HEK293T (cell line): ENCODE measurements at regions not wholly inside any gene's neighbourhood (a gene's known extent, or its start where the extent isn't known, plus 50 kb on each side); places are given as distances from the start of the nearest gene placed in this dataset.

Experiments used
- CTCF ChIA-PET: fragments of 350-600 bp; formaldehyde crosslinking; extraction: SDS; loops from one replicate; lab custom pipeline; 2021; ENCODE audit warnings: antibody characterized with exemption, inconsistent platforms; lab: Yijun Ruan, JAX
- POLR2A ChIA-PET: fragments of 350-600 bp; formaldehyde crosslinking; extraction: SDS; loops from one replicate; lab custom pipeline; 2020; ENCODE audit warnings: antibody characterized with exemption, inconsistent platforms; lab: Yijun Ruan, JAX
- DNase-seq: peaks from one replicate; pipeline ENCODE4 v3.0.0; 2012; ENCODE audit warnings: mixed read lengths; ENCODE audit errors: extremely low spot score
- ARNT ChIP-seq: fragments of 450-650 bp; IDR thresholded peaks from 2 replicates; pipeline ENCODE4 v1.6.1; 2017; ENCODE audit warnings: mild to moderate bottlenecking
- BHLHE40 ChIP-seq: fragments of 450-650 bp; IDR thresholded peaks from 2 replicates; pipeline ENCODE4 v1.6.1; 2016; ENCODE audit warnings: mild to moderate bottlenecking, moderate library complexity, borderline replicate concordance
- CTBP1 ChIP-seq: fragments of 450-650 bp; IDR thresholded peaks from 2 replicates; pipeline ENCODE4 v1.6.1; 2016; ENCODE audit warnings: borderline replicate concordance
- ELF4 ChIP-seq: fragments of 450-650 bp; IDR thresholded peaks from 2 replicates; pipeline ENCODE4 v1.6.1; 2017; ENCODE audit warnings: antibody characterized with exemption
- FOXA1 ChIP-seq: fragments of 450-650 bp; IDR thresholded peaks from 2 replicates; pipeline ENCODE4 v1.6.1; 2016; ENCODE audit warnings: mild to moderate bottlenecking
- FOXK2 ChIP-seq: fragments of 450-650 bp; IDR thresholded peaks from 2 replicates; pipeline ENCODE4 v1.6.1; 2016; ENCODE audit warnings: mild to moderate bottlenecking
- FOXM1 ChIP-seq: fragments of 450-650 bp; IDR thresholded peaks from 2 replicates; pipeline ENCODE4 v1.6.1; 2017; ENCODE audit warnings: mild to moderate bottlenecking, borderline replicate concordance
- HDGF ChIP-seq: fragments of 450-650 bp; IDR thresholded peaks from 2 replicates; pipeline ENCODE4 v1.6.1; 2017; ENCODE audit warnings: antibody characterized with exemption, borderline replicate concordance
- L3MBTL2 ChIP-seq: fragments of 450-650 bp; conservative IDR thresholded peaks from 2 replicates; pipeline ENCODE4 v1.6.1; 2016; ENCODE audit warnings: mild to moderate bottlenecking
- LEF1 ChIP-seq: fragments of 450-650 bp; IDR thresholded peaks from 2 replicates; pipeline ENCODE4 v1.6.1; 2017; ENCODE audit warnings: mild to moderate bottlenecking, borderline replicate concordance
- NFRKB ChIP-seq: fragments of 450-650 bp; IDR thresholded peaks from 2 replicates; pipeline ENCODE4 v1.6.1; 2016; ENCODE audit warnings: mild to moderate bottlenecking, moderate library complexity
- PKNOX1 ChIP-seq: fragments of 450-650 bp; IDR thresholded peaks from 2 replicates; pipeline ENCODE4 v1.6.1; 2016
- SP1 ChIP-seq: fragments of 450-650 bp; IDR thresholded peaks from 2 replicates; pipeline ENCODE4 v1.6.1; 2017
- SUZ12 ChIP-seq: fragments of 450-650 bp; IDR thresholded peaks from 2 replicates; pipeline ENCODE4 v1.6.1; 2016; ENCODE audit warnings: mild to moderate bottlenecking
- TARDBP ChIP-seq: fragments of 450-650 bp; IDR thresholded peaks from 2 replicates; pipeline ENCODE4 v1.6.1; 2016
- ZNF384 ChIP-seq: fragments of 450-650 bp; IDR thresholded peaks from 2 replicates; pipeline ENCODE4 v1.6.1; 2016

GRCh38 chr18:10228326-10228725 is 226.1 kb upstream of the APCDD1 start:
- no peak for DNase-seq
- ChIA-PET CTCF (interaction anchor here (0.6 kb wide), 1 partner anchor 15 kb away, joined by 3 read pairs; no protein-coding TSS in a partner anchor), POLR2A (no interaction called here)
- no peak for TF ChIP-seq SP1
- no peak for TF ChIP-seq CTBP1
- no peak for TF ChIP-seq FOXM1

- POLR2A ChIA-PET, result no interaction called here
Measured at GRCh38 chr18:10229458-10229857, 225.0 kb upstream of the APCDD1 start.

GRCh38 chr18:10230072-10230471 is 224.4 kb upstream of the APCDD1 start:
- TF ChIP-seq LEF1, result no peak
- no peak for TF ChIP-seq FOXK2
- no peak for TF ChIP-seq FOXM1
- no peak for TF ChIP-seq SUZ12
- TF ChIP-seq SP1, result no peak
- no peak for TF ChIP-seq CTBP1
- TF ChIP-seq ARNT, result no peak
- no peak for TF ChIP-seq PKNOX1
- no peak for TF ChIP-seq TARDBP
- TF ChIP-seq HDGF, result no peak
- no peak for TF ChIP-seq L3MBTL2
- TF ChIP-seq ELF4, result no peak
- TF ChIP-seq FOXA1, result no peak
- TF ChIP-seq BHLHE40, result no peak
- TF ChIP-seq ZNF384, result no peak
- DNase-seq, result no peak
- POLR2A ChIA-PET, result no interaction called here
- CTCF ChIA-PET, result no interaction called here

More at GRCh38 chr18:10229458-10229857, 225.0 kb upstream of the APCDD1 start:
- TF ChIP-seq SUZ12, result no peak
- TF ChIP-seq CTBP1, result no peak
- TF ChIP-seq NFRKB, result no peak
- no peak for TF ChIP-seq FOXK2
- no peak for TF ChIP-seq BHLHE40
- no peak for TF ChIP-seq L3MBTL2
- no peak for TF ChIP-seq ELF4
- TF ChIP-seq SP1, result no peak
- TF ChIP-seq TARDBP, result no peak
- TF ChIP-seq HDGF, result no peak
- TF ChIP-seq PKNOX1, result no peak
- no peak for TF ChIP-seq FOXA1
- no peak for TF ChIP-seq ZNF384
- DNase-seq, result no peak
- CTCF ChIA-PET, result no interaction called here

GRCh38 chr18:10231220-10231619 is 223.2 kb upstream of the APCDD1 start:
- ChIA-PET CTCF (no interaction called here), POLR2A (no interaction called here)
- no peak for TF ChIP-seq SUZ12
- no peak for TF ChIP-seq FOXA1
- no peak for TF ChIP-seq FOXK2
- no peak for TF ChIP-seq FOXM1
- no peak for TF ChIP-seq TARDBP
- TF ChIP-seq L3MBTL2, result no peak
- TF ChIP-seq SP1, result no peak
- no peak for TF ChIP-seq PKNOX1
- TF ChIP-seq CTBP1, result no peak
- TF ChIP-seq NFRKB, result no peak
- no peak for DNase-seq

- POLR2A ChIA-PET, result no interaction called here
- no peak for DNase-seq
- CTCF ChIA-PET, result no interaction called here
- TF ChIP-seq BHLHE40 (no peak), HDGF (no peak), LEF1 (no peak), FOXM1 (no peak), TARDBP (no peak), NFRKB (no peak), ZNF384 (no peak)
Measured at GRCh38 chr18:10232062-10232461, 222.4 kb upstream of the APCDD1 start.

GRCh38 chr18:10233082-10233875 is 221.2 kb upstream of the APCDD1 start:
- ChIA-PET CTCF (no interaction called here), POLR2A (no interaction called here)
- no peak for TF ChIP-seq SP1
- no peak for TF ChIP-seq FOXM1
- no peak for TF ChIP-seq CTBP1
- no peak for TF ChIP-seq ZNF384
- TF ChIP-seq FOXK2, result no peak
- no peak for TF ChIP-seq ELF4
- TF ChIP-seq TARDBP, result no peak
- TF ChIP-seq HDGF, result no peak
- no peak for TF ChIP-seq ARNT
- no peak for TF ChIP-seq LEF1
- TF ChIP-seq FOXA1, result no peak
- TF ChIP-seq NFRKB, result no peak
- no peak for DNase-seq
